ENCODE measurements at regions not wholly inside any gene's neighbourhood (a gene's known extent, or its start where the extent isn't known, plus 50 kb on each side); places are given as distances from the start of the nearest gene placed in this dataset.

DNA sequence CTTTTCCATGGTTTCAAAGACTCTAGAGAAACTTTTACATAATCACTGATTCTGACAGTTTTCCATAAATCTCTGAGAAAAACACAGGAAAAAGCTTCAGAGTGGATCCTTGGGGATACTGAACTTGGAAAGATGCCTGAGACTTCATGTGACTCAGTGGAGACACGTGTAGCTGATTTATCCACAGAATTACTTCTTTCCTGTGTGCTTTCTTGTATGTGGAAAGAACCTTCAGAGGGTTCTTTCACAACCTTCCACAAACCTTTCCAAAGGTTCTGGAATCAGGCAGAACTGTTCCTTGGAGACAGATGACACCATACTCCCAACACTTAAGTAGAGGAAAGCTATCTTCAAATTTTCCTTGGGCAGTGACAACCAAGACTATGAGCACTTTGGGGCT is 207.2 kb downstream of the RND3 start:
- no peaks in the 10 kb centered on the region for H3K9me1 ChIP-seq (ENCODE audit: control insufficient read depth, insufficient read depth, low read length)
- no TSS peak for BruUV-seq (replicated peaks)
- no peak overlapping the region for H3K9ac ChIP-seq (ENCODE audit: insufficient read depth in 1 of 2, low read depth in 2 of 2, low read length in 2 of 2)
- ChIA-PET POLR2A (no interaction called here), CTCF (ENCODE audit: low intra/inter-chr PET ratio) (no interaction called here)
- H3K79me2 ChIP-seq (ENCODE audit: control insufficient read depth, insufficient read depth, low read length): no peaks in the 10 kb centered on the region
- no peaks in the 10 kb centered on the region for H3K9me3 ChIP-seq (replicated peaks; ENCODE audit: control insufficient read depth, insufficient read depth, low read depth, low read length)
- H3K36me3 ChIP-seq (ENCODE audit: control insufficient read depth, insufficient read depth, low read length): no peaks in the 10 kb centered on the region
- WGBS (ENCODE audit: insufficient coverage, low coverage, missing lambda C conversion rate): 4% methylated on average over 1 of the region's 1 CpG
- ATAC-seq: no peak
- no peaks in the 10 kb centered on the region for H4K20me1 ChIP-seq (replicated peaks; ENCODE audit: control insufficient read depth, insufficient read depth, low read length)
- no peak overlapping the region for H3K4me3 ChIP-seq
- intact Hi-C loops (cut with micrococcal nuclease) (no loop called here), in situ Hi-C loops (cut with MboI) (no loop called here)
- no peaks in the 10 kb centered on the region for H3K4me1 ChIP-seq (replicated peaks in 1 of 2; ENCODE audit: control insufficient read depth in 2 of 2, insufficient read depth in 2 of 2, low read length in 2 of 2)
- H3K4me2 ChIP-seq (ENCODE audit: insufficient read depth, low read length): no peak overlapping the region
- no peak for TF ChIP-seq SAP30 (IDR thresholded peaks at IDR 0.05; ENCODE audit: borderline replicate concordance, insufficient read depth, low read depth, low read length, poor library complexity, severe bottlenecking)
- FAIRE-seq: no peak
- no peak overlapping the region for H2AFZ ChIP-seq (ENCODE audit: low read depth, low read length)
- no peak overlapping the region for H3K27ac ChIP-seq (ENCODE audit: extremely low read depth, low read depth, low read length)
- H3K27me3 ChIP-seq (ENCODE audit: control insufficient read depth in 2 of 2, insufficient read depth in 2 of 2, low read length in 2 of 2): no peaks in the 10 kb centered on the region
- DNase-seq (ENCODE audit: extremely low read depth in 1 of 4, low spot score in 3 of 4): no peak

DNA sequence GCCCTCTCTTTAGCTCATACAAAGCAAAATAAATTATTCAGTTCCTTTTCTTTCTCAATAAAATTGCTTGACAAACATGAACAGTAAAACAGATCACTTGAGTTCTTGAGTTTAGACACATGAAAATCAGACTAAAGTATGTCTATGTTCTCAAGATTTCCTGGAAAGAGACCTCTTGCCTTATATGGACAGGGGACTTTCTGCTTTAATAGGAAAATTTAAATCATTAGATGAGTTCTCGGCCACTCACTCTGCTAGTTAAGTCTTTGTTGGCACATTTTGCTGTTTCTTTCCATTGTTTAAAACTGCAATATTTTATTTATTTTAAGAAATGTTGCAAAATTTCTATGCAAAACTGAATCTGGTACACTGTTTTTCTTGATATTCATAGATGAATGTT is 207.8 kb downstream of the RND3 start:
- Histone ChIP-seq H3K4me2 (ENCODE audit: insufficient read depth, low read length) (no peak overlapping the region), H4K20me1 (replicated peaks; ENCODE audit: control insufficient read depth, insufficient read depth, low read length) (no peaks in the 10 kb centered on the region), H3K36me3 (ENCODE audit: control insufficient read depth, insufficient read depth, low read length) (no peaks in the 10 kb centered on the region), H3K9ac (ENCODE audit: insufficient read depth in 1 of 2, low read depth in 2 of 2, low read length in 2 of 2) (no peak overlapping the region), H3K27me3 (ENCODE audit: control insufficient read depth in 2 of 2, insufficient read depth in 2 of 2, low read length in 2 of 2) (no peaks in the 10 kb centered on the region), H3K79me2 (ENCODE audit: control insufficient read depth, insufficient read depth, low read length) (no peaks in the 10 kb centered on the region), H3K9me1 (ENCODE audit: control insufficient read depth, insufficient read depth, low read length) (no peaks in the 10 kb centered on the region), H3K9me3 (replicated peaks; ENCODE audit: control insufficient read depth, insufficient read depth, low read depth, low read length) (no peaks in the 10 kb centered on the region), H3K4me3 (no peak overlapping the region), H3K27ac (ENCODE audit: extremely low read depth, low read depth, low read length) (no peak overlapping the region), H2AFZ (ENCODE audit: low read depth, low read length) (no peak overlapping the region), H3K4me1 (replicated peaks in 1 of 2; ENCODE audit: control insufficient read depth in 2 of 2, insufficient read depth in 2 of 2, low read length in 2 of 2) (no peaks in the 10 kb centered on the region)
- in situ Hi-C loops (cut with MboI): no loop called here
- POLR2A ChIA-PET: no interaction called here
- no TSS peak for BruUV-seq (replicated peaks)
- ATAC-seq: no peak
- CTCF ChIA-PET (ENCODE audit: low intra/inter-chr PET ratio): no interaction called here
- no peak for DNase-seq (ENCODE audit: extremely low read depth in 1 of 4, low spot score in 3 of 4)
- no peak for FAIRE-seq
- WGBS (ENCODE audit: insufficient coverage, low coverage, missing lambda C conversion rate): 0% methylated on average over 1 of the region's 1 CpG
- intact Hi-C loops (cut with micrococcal nuclease): no loop called here
- TF ChIP-seq MBD2 (IDR thresholded peaks at IDR 0.05; ENCODE audit: borderline replicate concordance, low read depth) (no peak), NR1H2 (CRISPR knock-in tag; IDR thresholded peaks at IDR 0.05) (no peak), POLR2H (tag; IDR thresholded peaks at IDR 0.05; ENCODE audit: low read depth) (no peak), TRIM28 (IDR thresholded peaks at IDR 0.05) (no peak), PYGO2 (tag; IDR thresholded peaks at IDR 0.05) (no peak), RBM34 (IDR thresholded peaks at IDR 0.05; ENCODE audit: borderline replicate concordance, insufficient read depth, low read length) (no peak), TCF7L2 (IDR thresholded peaks at IDR 0.05; ENCODE audit: low read depth, low read length) (no peak), TAF15 (IDR thresholded peaks at IDR 0.05; ENCODE audit: low read depth, low read length) (no peak), NCOA6 (IDR thresholded peaks at IDR 0.05) (no peak), TSC22D4 (tag; IDR thresholded peaks at IDR 0.05) (no peak), NFE2 (IDR thresholded peaks at IDR 0.05; ENCODE audit: low read depth) (no peak), BDP1 (IDR thresholded peaks at IDR 0.05; ENCODE audit: insufficient read depth, insufficient read length) (no peak), HNRNPLL (IDR thresholded peaks at IDR 0.05; ENCODE audit: low read depth, low read length, poor library complexity, severe bottlenecking) (no peak), DPF2 (IDR thresholded peaks at IDR 0.05) (no peak)
- TF ChIP-seq, protein P1, sequence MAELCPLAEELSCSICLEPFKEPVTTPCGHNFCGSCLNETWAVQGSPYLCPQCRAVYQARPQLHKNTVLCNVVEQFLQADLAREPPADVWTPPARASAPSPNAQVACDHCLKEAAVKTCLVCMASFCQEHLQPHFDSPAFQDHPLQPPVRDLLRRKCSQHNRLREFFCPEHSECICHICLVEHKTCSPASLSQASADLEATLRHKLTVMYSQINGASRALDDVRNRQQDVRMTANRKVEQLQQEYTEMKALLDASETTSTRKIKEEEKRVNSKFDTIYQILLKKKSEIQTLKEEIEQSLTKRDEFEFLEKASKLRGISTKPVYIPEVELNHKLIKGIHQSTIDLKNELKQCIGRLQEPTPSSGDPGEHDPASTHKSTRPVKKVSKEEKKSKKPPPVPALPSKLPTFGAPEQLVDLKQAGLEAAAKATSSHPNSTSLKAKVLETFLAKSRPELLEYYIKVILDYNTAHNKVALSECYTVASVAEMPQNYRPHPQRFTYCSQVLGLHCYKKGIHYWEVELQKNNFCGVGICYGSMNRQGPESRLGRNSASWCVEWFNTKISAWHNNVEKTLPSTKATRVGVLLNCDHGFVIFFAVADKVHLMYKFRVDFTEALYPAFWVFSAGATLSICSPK (IDR thresholded peaks at IDR 0.05; ENCODE audit: borderline replicate concordance): no peak
- TF ChIP-seq, protein P2, sequence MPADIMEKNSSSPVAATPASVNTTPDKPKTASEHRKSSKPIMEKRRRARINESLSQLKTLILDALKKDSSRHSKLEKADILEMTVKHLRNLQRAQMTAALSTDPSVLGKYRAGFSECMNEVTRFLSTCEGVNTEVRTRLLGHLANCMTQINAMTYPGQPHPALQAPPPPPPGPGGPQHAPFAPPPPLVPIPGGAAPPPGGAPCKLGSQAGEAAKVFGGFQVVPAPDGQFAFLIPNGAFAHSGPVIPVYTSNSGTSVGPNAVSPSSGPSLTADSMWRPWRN (IDR thresholded peaks at IDR 0.05; ENCODE audit: low read depth): no peak

All from K562 (cell line).